GM21526 (cell line): ENCODE measurements at regions not wholly inside any gene's neighbourhood (a gene's known extent, or its start where the extent isn't known, plus 50 kb on each side); places are given as distances from the start of the nearest gene placed in this dataset.
"Not testable (repeated sequence)": the region's sequence is repeated elsewhere in the genome, so short reads cannot be mapped to it uniquely, and the experiment has no call there.

Experiments used
- ATAC-seq: cut with Tn5 transposase; IDR thresholded peaks from one replicate; pipeline ENCODE4 v1.9.1; 2021; ENCODE audit warnings: moderate library complexity; ENCODE audit not compliant: unreplicated experiment, low FRiP score

DNA sequence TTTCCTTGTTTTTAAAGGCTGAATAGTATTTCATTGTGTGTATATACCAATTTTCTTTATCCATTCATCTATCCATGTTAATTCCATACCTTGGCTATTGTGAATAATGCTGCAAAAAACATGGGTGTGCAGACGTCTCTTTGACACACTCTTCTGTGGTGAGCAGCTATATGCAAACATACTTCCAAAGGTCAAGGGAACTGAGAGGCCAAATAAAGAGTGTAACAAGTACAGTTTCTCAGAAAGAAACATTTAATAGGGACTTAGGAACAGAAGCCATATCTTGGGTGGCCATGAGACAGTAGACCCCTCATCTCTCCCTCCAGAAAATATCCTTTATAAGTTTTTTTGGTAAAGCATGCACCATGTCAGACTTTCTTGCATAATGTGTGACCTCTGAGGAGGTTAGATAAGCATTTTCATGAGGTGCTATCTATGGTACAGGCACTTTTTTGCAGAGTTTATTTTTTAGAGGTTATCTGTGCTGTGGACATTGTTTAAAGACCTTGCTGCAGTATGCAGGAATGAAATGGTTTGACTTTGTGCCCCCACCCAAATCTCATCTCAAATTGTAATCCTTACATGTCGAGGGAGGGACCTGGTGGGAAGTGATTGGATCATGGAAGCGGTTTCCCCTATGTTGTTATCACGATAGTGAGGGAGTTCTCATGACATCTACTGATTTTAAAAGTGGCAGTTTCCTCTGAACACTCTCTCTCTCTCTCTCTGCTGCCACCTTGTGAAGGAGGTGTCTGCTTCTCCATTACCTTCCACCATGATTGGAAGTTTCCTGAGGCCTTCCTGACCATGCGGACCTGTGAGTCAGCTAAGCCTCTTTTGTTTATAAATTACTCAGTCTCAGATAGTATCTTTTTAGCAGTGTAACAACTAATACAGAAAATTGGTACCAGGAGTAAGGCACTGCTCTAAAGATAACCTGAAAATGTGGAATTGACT lies 1202.3 kb downstream of the GALC start:
- ATAC-seq: no peak

DNA sequence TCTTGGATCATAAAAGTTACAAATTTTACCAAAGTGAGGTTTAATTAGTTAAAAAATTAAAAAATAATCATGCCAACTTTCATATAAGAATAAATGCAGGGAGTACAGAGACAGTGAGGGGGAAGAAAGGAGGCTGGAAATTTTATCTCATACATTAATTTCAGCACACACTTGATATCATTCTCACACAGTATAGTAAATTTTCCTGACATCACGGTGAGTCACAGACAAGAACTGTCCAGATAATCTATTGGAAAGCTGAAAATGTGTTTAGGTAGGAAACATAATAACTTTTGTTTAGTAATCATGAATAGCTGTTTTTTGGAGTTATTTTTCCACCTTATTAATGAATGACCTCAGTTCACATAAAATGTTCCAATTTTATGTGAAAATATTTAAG lies 1204.8 kb downstream of the GALC start:
- ATAC-seq: no peak

- no peak for ATAC-seq
Measured at GRCh38 chr14:86787717-86788116, 1205.3 kb downstream of the GALC start.

GRCh38 chr14:86782092-86782580 lies 1210.8 kb downstream of the GALC start:
- no peak for ATAC-seq

- ATAC-seq: no peak
Measured at GRCh38 chr14:86780876-86781510, 1212.0 kb downstream of the GALC start.

DNA sequence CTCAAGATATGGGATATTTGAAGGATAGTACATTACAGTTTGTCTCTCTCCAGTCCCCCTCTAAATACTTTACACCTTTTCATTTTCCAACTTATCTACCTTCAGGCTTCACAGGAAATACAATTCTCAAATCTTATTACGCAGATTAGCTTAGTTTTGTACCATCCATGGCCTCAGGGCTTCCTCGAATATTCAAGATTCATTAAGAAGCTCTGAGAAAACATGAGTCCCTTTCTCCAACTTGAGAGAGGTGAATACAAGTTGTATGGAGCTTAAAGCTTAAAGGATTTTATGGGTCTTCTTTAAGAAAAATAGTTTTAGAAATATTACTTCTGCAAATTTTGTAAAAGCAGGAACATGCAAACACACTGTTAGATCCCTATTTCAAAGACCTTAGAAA lies 1212.5 kb downstream of the GALC start:
- no peak for ATAC-seq

GRCh38 chr14:86779416-86779815 lies 1213.6 kb downstream of the GALC start:
- ATAC-seq: no peak

DNA sequence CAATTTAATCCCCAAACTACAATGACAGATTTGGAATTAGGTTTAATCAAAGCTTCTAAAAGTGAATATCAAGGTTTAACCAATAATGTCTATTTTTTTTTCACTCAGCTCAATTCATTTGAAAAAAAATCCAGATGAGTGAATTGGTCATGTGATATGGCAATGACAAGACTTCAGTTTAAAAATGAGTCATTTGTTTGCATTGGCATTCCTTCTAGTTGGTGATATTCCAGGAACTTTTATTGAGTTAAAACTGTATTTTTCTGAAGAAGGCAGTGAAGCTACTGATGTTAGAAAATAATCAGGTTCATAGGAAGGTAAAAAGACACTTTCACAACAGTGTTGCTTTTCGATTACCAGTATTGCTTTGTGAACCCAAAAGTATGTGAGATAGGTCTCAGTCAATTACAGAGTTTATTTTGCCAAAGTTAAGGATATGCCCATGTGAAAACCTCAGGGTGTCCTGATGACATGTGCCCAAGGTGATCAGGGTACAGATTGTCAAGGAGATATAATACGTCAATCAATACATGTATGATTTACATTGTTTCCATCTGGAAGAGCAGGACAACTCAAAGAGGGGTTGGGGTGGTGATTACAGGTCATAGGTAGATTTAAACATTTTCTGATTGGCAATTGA lies 1214.9 kb downstream of the GALC start:
- ATAC-seq: no peak

DNA sequence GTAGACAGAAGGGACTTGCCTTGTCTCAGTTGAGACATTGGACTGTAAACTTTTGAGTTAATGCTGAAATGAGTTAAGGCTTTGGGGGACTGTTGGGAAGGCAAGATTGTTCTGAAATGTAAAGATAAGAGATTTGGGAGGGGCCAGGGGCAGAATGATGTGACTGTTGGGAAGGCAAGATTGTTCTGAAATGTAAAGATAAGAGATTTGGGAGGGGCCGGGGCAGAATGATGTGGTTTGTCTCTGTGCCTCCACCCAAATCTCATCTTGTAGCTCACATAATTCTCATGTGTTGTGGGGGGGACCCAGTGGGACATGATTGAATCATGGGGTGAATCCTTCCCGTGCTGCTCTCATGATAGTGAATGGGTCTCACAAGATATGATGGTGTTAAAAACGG lies 1217.1 kb downstream of the GALC start:
- not testable (repeated sequence) for ATAC-seq

GRCh38 chr14:86774916-86775315 lies 1218.1 kb downstream of the GALC start:
- ATAC-seq: no peak

GRCh38 chr14:86772075-86772474 lies 1220.9 kb downstream of the GALC start:
- no peak for ATAC-seq

DNA sequence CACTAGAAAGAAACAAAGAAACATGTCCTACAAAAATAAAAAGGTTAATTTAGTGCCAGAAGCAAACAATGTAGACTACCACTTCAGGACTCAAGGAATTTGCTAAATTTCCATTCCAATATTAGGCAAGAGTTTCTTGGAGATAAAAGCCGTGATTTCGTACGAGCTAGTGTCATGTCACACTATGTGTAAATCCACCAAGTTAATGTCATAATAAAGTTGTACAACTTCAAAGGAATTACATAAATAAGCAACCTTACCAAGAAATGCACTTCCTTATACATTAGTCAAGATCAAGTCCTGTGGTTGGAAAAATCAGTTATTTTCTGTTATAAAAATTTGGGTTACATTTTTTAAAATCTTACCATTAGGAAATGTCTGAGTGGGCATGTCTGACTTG lies 1222.8 kb downstream of the GALC start:
- no peak for ATAC-seq

DNA sequence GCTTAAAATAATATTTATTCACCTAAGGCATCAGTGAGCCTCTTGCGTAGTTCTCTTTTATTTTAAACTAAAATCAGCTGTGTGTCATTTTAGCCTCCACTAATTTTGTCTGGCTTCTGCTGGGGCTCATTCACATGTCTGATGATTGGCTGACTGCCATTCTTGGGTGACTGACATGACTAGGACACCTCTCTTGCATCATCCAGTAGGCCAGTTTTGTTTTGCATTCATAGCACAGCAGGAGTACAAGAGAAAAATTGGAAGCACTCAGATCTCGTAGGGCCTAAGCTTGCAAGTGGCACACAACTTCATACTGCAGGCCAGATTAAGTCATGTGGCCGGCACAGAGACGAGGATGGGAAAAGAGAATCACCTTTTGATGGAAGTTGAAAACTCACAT lies 1226.5 kb downstream of the GALC start:
- ATAC-seq: no peak

DNA sequence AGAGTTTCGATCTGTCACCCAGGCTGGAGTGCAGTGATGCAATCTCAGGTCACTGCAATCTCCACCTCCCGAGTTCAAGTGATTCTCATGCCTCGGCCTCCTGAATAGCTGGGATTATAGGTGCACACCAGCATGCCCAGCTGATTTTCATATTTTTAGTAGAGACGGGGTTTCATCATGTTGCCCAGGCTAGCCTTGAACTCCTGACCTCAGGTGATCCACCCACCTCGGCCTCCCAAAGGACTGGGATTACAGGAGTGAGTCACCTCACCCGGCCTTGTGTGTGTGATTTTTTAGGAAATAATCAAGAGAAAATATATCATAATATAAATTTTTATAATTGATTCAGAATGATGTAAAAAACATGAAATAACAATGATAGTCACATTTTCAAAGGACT lies 1231.4 kb downstream of the GALC start:
- no peak for ATAC-seq

DNA sequence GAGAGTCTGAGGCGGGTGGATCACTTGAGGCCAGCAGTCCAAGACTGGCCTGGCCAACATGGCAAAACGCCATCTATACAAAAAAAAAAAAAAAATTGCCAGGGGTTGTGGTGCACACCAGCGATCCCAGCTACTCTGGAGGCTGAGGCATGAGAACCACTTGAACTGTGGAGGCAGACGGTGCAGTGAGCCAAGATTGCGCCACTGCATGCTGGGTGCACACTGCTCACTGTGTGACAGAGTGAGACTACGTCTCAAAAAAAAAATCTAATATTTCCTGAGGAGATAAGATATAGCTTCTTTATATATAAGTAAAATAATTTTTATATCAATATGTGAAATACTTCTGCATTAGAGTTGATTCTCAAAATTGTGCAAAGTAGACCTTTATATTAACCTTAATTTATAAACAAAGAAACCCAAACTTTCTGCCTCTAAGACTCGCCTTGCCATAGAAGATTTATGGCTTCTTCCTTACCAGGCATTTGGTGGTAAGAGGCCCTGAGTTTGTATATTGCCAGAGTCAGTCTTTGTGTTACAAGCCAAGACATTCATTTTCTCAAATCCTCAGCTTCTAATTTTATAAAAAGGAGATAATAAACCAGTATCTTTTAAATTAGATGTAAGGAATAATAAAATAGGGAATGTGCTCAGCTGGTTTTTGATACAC lies 1226.7 kb downstream of the FLRT2 start:
- ATAC-seq: no peak

GRCh38 chr14:86750488-86750887 lies 1220.5 kb downstream of the FLRT2 start:
- ATAC-seq: not testable (repeated sequence)

DNA sequence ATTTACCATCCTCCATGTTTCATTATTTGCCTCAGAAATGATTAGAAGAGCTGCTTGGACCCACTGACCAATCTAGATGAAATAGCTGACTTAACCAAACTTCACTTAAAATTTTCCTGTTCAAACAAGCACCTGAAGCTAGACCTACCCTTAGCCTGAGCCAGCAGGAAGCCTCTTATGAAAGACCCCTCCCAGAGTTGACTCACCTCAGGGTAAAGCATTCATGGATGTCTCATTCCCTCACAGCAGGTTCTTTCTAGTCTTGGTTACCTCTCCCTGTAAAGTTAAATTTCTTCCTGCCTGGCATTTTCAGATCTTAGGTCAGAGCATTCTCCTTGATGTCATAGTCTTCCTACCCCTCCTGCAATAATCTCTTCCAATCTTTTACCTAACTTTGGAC lies 1209.8 kb downstream of the FLRT2 start:
- ATAC-seq: no peak

DNA sequence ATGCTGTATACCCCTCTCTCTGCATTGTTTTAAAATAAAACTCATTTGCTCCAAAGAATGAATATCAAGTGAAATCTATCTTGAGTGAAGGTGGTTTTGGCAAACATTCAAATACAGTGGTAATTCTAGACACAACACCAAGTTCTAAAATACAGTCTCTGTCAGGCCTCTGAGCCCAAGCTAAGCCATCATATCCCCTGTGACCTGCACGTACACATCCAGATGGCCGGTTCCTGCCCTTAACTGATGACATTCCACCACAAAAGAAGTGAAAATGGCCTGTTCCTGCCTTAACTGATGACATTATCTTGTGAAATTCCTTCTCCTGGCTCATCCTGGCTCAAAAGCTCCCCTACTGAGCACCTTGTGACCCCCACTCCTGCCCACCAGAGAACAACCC lies 1201.5 kb downstream of the FLRT2 start:
- not testable (repeated sequence) for ATAC-seq

DNA sequence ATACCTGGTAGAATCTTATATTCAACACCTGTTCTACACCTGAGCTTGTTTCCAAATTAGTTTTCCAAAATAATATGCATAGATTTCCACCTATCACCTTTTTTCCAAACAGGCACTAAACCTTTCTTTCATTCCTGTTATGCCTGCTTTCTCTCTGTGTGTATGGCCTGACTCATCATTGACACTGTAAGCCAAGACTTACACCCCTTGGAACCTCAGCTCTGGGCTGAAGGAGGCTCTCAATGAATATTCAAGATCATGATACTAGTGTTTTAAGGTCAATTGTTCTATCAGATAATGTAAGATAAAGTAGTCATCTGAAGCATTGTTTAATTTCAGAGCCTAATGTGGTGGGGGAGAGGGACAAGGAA lies 1193.3 kb downstream of the FLRT2 start:
- ATAC-seq: no peak

- ATAC-seq: no peak
Measured at GRCh38 chr14:86722612-86723253, 1192.8 kb downstream of the FLRT2 start.
